Erythroblast (primary cell): ENCODE measurements at regions not wholly inside any gene's neighbourhood (a gene's known extent, or its start where the extent isn't known, plus 50 kb on each side); places are given as distances from the start of the nearest gene placed in this dataset.

Source experiments
- DNase-seq, 2 experiments: peaks; one replicate each; lab custom pipeline; 2025; lab: John Stamatoyannopoulos, UW
- GATA1 ChIP-seq: IDR thresholded peaks from 2 replicates; pipeline ENCODE4 v1.6.1; 2011; ENCODE audit warnings: low read depth, mild to moderate bottlenecking, control low read depth, low read length, moderate library complexity
- POLR2A ChIP-seq: IDR thresholded peaks from 2 replicates; pipeline ENCODE4 v1.6.1; 2011; ENCODE audit warnings: mild to moderate bottlenecking, low read length

DNA sequence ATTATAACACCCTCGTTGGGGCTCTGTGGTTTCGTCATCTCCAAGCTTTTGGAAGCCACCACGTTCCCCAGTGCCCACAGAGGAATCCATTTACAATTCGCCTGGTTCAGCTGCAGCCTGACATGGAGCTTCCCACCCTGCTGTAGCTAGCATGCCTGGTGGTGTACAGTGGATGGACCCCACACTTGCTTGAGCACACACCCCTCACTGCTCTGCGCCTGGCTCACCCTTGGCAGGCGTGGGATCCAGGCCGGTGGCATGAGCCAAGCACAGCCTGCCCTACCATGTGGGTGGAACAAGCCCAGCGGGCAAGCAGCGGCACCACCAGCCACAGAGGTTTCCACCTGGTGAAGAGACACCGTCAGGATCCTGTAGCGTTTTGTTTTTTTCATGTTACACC is 1045.7 kb upstream of the CDH9 start:
- no peak for TF ChIP-seq POLR2A
- no peak for TF ChIP-seq GATA1

GRCh38 chr5:28082610-28083009 is 1044.2 kb upstream of the CDH9 start:
- DNase-seq, result no peak
- no peak for TF ChIP-seq POLR2A
- TF ChIP-seq GATA1, result no peak

More for the DNA sequence above, 1045.7 kb upstream of the CDH9 start:
- no peak for DNase-seq

DNA sequence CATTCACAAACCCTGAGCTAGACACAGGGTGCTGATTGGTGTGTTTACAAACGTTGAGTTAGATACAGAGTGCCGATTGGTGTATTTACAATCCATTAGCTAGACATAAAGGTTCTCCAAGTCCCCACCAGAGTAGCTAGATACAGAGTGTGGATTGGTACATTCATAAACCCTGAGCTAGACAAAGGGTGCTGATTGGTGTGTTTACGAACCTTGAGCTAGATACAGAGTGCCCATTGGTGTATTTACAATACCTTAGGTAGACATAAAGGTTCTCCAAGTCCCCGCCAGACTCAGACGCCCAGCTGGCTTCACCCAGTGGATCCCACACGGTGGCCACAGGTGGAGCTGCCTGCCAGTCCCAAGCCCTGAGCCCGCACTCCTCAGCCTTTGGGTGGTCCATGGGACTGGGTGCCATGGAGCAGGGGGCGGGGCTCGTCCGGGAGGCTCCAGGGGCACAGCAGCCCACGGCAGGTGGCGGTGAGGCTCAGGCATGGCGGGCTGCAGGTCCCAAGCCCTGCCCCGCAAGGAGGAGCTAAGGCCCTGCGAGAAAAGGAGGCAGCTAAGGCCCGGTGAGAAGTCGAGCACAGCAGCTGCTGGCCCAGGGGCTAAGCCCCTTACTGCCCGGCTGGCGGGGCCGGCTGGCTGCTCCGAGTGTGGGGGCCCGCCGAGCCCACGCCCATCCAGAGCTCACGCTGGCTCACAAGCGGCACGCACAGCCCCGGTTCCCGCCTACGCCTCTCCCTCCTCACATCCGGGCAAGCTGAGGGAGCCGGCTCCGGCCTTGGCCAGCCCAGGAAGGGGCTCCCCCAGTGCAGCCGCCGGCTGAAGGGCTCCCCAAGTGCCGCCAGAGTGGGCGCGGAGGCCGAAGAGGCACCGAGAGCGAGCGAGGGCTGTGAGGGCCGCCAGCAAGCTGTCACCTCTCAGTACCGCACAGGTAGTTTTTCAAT is 1039.2 kb upstream of the CDH9 start:
- TF ChIP-seq POLR2A, result no peak
- TF ChIP-seq GATA1, result no peak
- no peak for DNase-seq

DNA sequence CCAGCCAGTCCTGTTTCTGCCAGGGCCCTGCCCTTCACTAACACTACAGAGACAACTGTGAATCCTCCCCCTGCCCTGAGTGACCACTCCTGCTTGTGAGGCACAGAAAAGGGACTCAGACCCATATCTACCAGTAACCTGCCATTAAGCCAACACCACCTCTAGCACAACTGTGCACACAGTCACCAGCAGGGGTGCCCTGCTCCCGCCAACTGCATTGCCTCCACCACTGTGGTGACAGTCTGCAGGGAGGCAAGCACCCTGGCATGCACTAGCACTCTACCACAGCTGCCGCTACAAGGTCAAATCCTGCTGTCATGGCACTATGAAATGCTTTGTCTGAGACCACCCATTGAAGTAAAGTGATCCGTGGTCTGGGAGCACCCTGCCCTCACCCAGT is 1028.5 kb upstream of the CDH9 start:
- TF ChIP-seq POLR2A (no peak), GATA1 (no peak)
- no peak for DNase-seq

- DNase-seq, result no peak
- TF ChIP-seq POLR2A, result no peak
- no peak for TF ChIP-seq GATA1
These were observed 1027.3 kb upstream of the CDH9 start for GRCh38 chr5:28065656-28066055.

DNA sequence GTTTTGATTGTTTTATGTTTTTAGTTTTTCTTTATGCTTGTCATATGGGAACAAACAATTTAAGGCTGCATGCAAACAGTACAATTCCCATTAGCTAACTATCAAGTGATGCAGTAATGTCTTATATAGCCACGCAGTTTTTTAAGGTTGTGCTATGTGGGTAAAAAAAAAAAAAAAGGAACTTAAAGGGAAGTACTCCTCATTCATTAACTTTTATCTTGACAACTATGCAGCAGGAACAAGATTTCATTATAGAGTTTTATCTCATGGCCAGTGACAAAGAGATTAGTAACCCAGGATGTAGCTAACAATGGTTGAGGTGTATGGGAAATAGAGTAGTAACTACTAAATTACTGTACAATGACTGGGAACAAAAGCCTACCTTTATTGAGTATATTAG is 1008.2 kb upstream of the CDH9 start:
- TF ChIP-seq POLR2A (no peak), GATA1 (no peak)
- no peak for DNase-seq

DNA sequence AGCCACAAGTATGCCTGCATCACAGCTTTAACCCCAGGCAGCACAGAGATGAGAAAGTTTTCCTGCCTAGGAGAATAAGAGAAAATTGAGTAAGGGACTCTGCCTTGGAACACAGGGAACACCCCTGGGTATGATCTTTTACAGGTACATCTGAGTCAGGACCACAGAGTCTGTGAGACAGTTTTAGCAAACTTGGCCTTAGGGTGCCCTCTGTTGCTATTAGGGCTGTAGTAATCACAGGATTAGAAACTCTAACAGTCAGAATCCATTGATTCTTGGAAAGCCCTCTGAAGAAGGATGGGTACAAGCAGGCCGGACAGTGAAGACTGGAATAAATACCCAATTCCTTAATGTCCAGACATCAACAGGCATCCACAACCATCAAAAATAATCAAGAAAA is 989.5 kb upstream of the CDH9 start:
- TF ChIP-seq GATA1, result no peak
- no peak for TF ChIP-seq POLR2A

GRCh38 chr5:28017178-28017577 is 978.8 kb upstream of the CDH9 start:
- no peak for DNase-seq
- TF ChIP-seq POLR2A (no peak), GATA1 (no peak)

More for the DNA sequence above, 989.5 kb upstream of the CDH9 start:
- DNase-seq, result no peak

GRCh38 chr5:28014779-28015178 is 976.4 kb upstream of the CDH9 start:
- peak; percentile 28 to 45 for DNase-seq
- no peak for TF ChIP-seq GATA1
- no peak for TF ChIP-seq POLR2A

GRCh38 chr5:28012538-28012937 is 974.2 kb upstream of the CDH9 start:
- no peak for DNase-seq

DNA sequence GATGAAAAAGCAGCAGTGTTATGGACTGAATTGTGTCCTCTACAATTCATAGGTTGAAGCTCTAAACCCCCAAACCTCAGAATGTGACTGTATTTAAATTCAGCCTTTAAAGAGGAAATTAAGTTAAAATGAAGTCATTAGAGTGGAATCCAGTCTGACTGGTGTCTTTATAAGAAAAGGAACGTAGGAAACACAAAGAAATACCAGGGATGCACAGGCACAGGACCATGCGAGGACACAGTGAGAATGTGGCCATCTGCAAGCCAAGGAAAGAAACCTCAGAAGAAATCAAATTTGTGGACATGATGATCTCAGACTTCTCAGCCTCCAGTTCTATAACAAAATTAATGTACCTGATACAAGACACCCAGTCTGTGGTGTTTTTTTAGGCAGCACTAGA is 971.2 kb upstream of the CDH9 start:
- no peak for TF ChIP-seq GATA1
- no peak for TF ChIP-seq POLR2A
- DNase-seq, result no peak

More at GRCh38 chr5:28012538-28012937, 974.2 kb upstream of the CDH9 start:
- no peak for TF ChIP-seq GATA1
- no peak for TF ChIP-seq POLR2A

DNA sequence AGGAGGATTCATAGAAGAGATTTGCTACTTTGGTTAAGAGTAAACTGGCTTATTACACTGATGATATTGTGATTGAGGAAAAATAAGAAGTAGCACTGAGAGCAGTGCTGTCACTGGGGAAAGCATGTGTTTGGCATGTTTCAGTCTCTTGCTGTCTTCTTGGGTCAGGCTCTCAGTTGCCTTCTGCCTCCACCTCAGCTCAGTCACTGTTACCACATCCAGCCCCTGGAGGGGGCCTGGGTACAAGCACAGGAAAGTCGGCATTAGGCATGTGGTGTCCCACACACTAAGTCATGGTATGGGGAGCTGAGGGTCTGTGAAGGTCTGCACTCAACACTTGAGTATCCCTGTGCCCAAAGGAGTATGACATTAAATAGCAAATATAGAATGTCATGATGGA is 958.3 kb upstream of the CDH9 start:
- DNase-seq, result no peak
- no peak for TF ChIP-seq POLR2A
- TF ChIP-seq GATA1, result no peak

GRCh38 chr5:27995867-27996266 is 957.5 kb upstream of the CDH9 start:
- no peak for DNase-seq
- TF ChIP-seq POLR2A (no peak), GATA1 (no peak)

- DNase-seq, result no peak
- TF ChIP-seq GATA1, result no peak
- no peak for TF ChIP-seq POLR2A
These were observed 939.9 kb upstream of the CDH9 start for GRCh38 chr5:27978322-27978721.
